Upper lobe of left lung (tissue), 4 donors: ENCODE measurements at regions not wholly inside any gene's neighbourhood (a gene's known extent, or its start where the extent isn't known, plus 50 kb on each side); places are given as distances from the start of the nearest gene placed in this dataset.

Experiments used
- POLR2A ChIP-seq, 4 donors: fragments of 450-650 bp; IDR thresholded peaks; one replicate each; pipeline ENCODE4 v1.5.1; 2016 to 2017; ENCODE audit warnings: antibody characterized with exemption in 4 of 4, mild to moderate bottlenecking in 2 of 4
- POLR2AphosphoS5 ChIP-seq, 2 donors: sonication (generic); formaldehyde crosslinking; IDR thresholded peaks; one replicate each; pipeline ENCODE4 v1.5.1; 2017; ENCODE audit warnings: antibody characterized with exemption in 2 of 2

DNA sequence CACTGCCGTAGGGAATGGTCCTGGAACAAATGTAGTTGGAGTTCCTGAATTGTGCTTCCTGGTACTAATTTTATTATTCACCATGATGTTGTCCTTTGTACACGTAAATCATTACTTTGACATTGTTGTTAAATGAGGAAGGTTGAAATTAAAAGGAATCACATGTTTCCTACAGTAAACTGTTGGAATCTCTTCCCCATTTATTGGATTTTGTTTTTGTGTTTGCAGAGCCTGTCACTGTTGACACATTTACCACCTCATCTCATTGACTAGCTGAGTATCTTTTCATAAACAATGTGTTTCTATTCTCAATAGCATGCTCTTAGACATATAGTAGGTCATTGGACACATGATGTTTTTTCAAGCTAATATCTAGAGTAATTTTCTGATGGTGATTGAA lies 1012.5 kb downstream of the NR2F1-AS1 start:
- TF ChIP-seq POLR2AphosphoS5 (IDR thresholded peaks at IDR 0.05) (no peak), POLR2A (IDR thresholded peaks at IDR 0.05) (no peak)
